Right hindlimb (tissue), 1 donor: ENCODE measurements at regions not wholly inside any gene's neighbourhood (a gene's known extent, or its start where the extent isn't known, plus 50 kb on each side); places are given as distances from the start of the nearest gene placed in this dataset.

Experiments used
- DNase-seq: peaks from one replicate; pipeline ENCODE4 v3.0.0-alpha.2; 2018

DNA sequence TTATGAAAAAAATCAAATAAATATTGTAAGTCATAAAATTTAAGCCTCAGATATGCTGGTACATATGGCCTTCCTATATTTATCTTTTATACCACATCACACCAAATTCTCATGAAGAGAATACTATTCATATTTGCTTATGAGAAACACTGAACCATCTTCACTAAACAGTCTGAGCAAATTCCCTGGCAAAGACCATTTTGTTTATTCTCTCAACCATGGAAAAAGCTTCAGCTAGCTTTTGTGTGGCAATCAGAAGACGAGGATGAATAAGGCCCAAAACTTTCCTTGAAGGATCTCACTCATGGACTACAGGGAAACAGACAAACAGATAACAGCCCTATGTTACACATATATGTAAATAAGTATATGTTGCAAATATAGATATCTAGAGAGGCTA lies 252.1 kb downstream of the TMX3 start:
- no peak for DNase-seq

- no peak for DNase-seq
Observed at GRCh38 chr18:68462148-68462547, 252.8 kb downstream of the TMX3 start.

DNA sequence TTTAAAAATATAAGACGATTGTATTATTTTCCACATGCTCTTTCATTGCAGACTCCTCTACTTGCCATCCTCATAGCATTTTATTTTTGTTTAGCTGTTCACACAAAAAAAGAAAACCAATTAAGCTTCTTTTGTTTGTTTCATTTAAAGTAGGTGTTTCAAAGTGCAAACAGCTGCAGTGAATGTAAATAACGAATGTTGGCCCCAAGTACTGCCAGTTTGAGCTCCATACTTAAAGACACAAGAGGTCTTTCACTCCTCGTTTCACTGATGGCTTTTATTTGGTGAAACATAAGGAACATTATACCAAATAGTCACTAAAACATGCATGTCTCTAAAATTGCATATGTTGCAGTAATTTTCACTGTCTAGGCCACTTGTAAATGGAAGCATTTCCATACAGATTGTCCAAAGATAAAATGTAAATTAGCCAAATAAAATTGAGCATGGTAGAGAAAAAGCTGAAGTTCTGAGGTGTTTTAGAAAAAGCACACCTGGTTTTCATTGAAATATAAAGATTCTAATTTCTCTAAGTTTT lies 253.4 kb downstream of the TMX3 start:
- no peak for DNase-seq

DNA sequence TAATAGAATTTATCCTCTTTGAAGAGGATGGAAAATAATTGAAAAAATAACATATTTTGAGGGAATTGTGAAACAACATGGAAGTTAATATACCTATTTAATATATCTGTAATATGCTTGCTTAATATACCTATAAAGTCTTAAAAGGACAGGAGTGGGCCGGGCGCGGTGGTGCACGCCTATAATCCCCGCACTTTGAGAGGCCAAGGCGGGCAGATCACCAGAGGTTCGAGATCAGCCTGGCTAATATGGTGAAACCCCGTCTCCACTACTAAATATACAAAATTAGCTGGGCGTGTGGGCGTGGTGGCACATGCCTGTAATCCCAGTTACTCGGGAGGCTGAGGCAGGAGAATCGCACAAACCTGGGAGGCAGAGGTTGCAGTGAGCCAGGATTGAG lies 254.9 kb downstream of the TMX3 start:
- no peak for DNase-seq

GRCh38 chr18:68456985-68457384 lies 257.9 kb downstream of the TMX3 start:
- no peak for DNase-seq

GRCh38 chr18:68455229-68455603 lies 259.7 kb downstream of the TMX3 start:
- no peak for DNase-seq

DNA sequence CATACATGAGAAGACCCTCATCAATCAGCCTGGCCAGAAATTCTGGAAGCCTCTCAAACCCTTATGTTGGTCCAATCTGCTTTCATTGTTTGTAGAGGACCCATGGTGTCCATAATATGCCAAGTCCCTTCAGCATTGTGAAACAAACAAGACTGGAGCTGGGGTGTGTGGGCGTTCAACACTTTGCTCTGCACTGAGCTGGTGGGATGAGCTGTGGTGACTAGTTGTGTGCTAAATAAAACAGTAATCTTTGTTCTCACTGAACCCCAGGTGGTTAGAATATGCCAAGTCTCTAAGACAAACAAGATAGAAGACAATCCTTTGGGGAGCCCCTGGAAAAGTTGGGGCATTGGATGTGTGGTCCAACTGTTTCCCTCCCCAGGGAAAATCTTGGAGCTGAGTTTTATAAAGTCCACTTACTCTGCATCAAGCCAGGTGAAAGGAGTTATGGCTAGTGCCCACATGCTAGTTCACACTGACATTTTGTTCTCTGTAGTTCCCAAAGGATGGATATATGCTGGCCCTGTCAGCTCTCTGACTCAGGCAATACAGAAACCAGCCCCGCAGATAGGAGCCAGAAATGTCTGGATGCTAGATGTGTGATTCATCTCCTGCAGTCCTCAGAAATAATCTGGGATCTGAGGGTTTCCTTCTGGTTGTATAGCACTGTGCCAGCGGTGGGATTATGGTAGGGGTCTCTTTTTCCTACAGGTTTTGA lies 260.2 kb downstream of the TMX3 start:
- no peak for DNase-seq

- no peak for DNase-seq
Observed at GRCh38 chr18:68449292-68449691, 265.6 kb downstream of the TMX3 start.

DNA sequence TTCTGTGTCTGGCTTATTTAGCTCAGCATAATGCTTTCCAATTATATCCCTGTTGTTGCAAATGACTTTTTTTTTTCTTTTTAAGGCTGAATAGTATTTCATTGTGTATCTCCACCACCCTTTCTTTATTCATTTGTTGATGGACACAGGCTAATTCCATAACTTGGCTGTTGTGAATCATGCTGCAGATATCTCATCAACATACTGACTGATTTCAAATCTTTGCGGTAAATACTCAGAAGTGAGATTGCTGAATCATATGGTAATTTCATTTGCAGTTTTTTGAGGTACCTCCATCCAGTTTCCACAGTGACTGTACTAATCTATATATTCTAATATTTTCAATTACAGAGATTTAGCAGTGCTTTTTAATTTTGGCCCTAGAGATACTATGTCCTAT lies 266.2 kb downstream of the TMX3 start:
- DNase-seq = no peak

- no peak for DNase-seq
Observed at GRCh38 chr18:68447286-68447685, 267.6 kb downstream of the TMX3 start.

DNA sequence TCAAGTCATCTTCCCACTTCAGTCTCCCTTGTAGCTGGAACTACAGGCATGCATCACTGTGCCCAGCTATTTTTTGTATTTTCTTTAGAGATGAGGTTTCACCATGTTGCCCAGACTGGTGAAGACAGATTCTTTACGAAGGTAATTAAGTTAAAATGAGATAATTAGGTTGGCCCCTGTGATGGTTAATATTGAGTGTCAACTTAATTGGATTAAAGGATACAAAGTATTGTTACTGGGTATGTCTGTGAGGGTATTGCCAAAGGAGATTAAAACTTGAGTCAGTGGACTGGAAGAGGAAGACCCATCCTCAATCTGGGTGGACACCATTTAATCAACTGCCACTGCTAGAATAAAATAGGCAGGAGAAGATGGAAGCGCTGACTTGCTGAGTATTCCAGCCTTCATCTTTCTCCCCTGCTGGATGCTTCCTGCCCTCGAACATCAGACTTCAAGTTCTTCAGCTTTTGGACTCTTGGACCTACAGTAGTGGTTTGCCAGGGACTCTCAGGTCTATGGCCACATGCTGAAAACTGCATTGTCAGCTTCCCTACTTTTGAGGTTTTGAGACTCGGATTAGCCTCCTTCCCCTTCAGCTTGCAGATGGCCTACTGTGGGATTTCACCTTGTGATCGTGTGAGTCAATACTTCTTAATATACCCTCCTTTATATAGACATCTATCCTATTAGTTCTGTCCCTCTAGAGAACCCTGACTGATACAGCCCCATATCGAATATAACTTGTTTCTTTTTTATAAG lies 269.1 kb downstream of the TMX3 start:
- DNase-seq = no peak

DNA sequence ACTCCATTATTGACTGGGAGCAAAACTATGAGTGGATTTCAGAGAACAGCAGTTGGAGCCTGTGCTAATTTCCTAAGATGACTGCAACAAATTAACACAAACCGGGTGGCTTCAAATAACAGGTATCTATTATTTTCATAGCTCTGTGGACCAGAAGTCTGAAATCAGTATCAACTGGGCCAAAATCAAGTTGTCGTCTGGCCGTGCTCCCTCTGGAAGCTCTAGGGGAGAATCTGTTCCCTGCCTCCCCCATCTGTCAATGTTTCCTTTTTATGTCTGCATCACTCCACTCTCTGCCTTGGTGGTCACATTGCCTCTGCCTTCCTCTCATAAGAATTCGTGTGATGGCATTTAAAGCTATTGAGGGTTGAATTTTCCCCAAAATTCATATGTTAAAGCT lies 269.8 kb downstream of the TMX3 start:
- DNase-seq = no peak

- no peak for DNase-seq
Observed at GRCh38 chr18:68441241-68441640, 273.7 kb downstream of the TMX3 start.

- DNase-seq = no peak
Observed at GRCh38 chr18:68440433-68440832, 274.5 kb downstream of the TMX3 start.

DNA sequence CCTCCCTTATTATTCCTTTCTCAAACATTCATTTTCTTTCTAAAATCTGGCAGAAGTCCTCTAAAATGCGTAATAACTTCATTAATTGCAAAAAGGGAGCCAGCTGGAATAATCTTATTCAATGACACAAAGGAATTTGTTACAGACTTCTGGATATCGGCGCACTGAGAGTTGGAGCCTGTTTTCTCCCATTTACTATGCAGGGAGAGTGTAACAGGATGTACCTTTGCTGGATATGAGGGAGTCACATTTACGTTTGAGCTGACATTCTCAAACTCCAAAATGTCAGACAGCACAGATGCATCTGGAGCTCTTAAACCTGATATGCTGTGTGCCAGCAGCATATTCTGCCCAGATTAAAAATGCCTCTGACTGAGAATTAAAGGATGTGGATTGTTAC lies 275.3 kb downstream of the TMX3 start:
- no peak for DNase-seq

- DNase-seq = no peak
Observed at GRCh38 chr18:68438983-68439382, 275.9 kb downstream of the TMX3 start.

- DNase-seq = no peak
Observed at GRCh38 chr18:68438536-68438935, 276.4 kb downstream of the TMX3 start.

GRCh38 chr18:68436485-68436884 lies 278.4 kb downstream of the TMX3 start:
- DNase-seq = no peak

GRCh38 chr18:68435581-68435980 lies 279.3 kb downstream of the TMX3 start:
- no peak for DNase-seq

DNA sequence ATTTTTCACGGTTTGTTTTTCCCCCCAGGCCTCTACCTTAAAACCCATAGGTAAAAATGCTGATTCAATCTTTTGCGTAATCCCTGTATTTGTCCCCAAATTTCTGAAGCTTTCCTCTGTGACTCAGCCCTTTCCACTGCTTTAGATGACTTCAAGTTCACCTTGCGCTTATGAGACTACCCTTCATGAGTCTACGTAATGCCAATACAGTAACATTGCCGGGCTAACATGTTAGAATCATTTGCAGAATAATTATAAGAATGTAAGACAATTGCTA lies 283.0 kb downstream of the TMX3 start:
- DNase-seq = no peak

GRCh38 chr18:68431111-68431921 lies 283.6 kb downstream of the TMX3 start:
- no peak for DNase-seq

GRCh38 chr18:68429841-68430240 lies 285.1 kb downstream of the TMX3 start:
- DNase-seq = no peak

GRCh38 chr18:68429111-68429510 lies 285.8 kb downstream of the TMX3 start:
- DNase-seq = no peak

GRCh38 chr18:68428661-68429060 lies 286.2 kb downstream of the TMX3 start:
- DNase-seq = no peak
